ENCODE measurements at regions not wholly inside any gene's neighbourhood (a gene's known extent, or its start where the extent isn't known, plus 50 kb on each side); places are given as distances from the start of the nearest gene placed in this dataset.

- ChIA-PET CTCF (interaction anchor here (1.1 kb wide), 1 partner anchor 53 kb away, joined by 3 read pairs; no protein-coding TSS in a partner anchor), POLR2A (no interaction called here)
- DNase-seq: no peak
- intact Hi-C loops (cut with micrococcal nuclease): no loop called here
- no peak overlapping the region for H3K27ac ChIP-seq (ENCODE audit: low read length in 2 of 2)
- Mint-ChIP-seq H3K4me3 (no peak overlapping the region), H3K9me3 (ENCODE audit: insufficient read depth) (no peaks in the 10 kb centered on the region), H3K27ac (no peak overlapping the region), H3K4me1 (peaks cover 5% of the 10 kb centered on the region), H3K27me3 (peaks cover 24% of the 10 kb centered on the region)
- H3K9me3 ChIP-seq (ENCODE audit: control extremely low read depth in 1 of 3, control insufficient read depth in 2 of 3, insufficient read depth in 1 of 3, low read length in 2 of 3): no peaks in the 10 kb centered on the region
- peaks cover 0 to 5% (median 0%) of the 10 kb centered on the region in 4 experiments for H3K27me3 ChIP-seq (replicated peaks in 1 of 4; ENCODE audit: control extremely low read depth in 1 of 4, control insufficient read depth in 3 of 4, insufficient read depth in 4 of 4, low read length in 3 of 4)
- H3K36me3 ChIP-seq (replicated peaks in 1 of 2; ENCODE audit: control extremely low read depth in 1 of 2, control insufficient read depth in 1 of 2, extremely low read depth in 1 of 2, insufficient read depth in 2 of 2, low read length in 1 of 2): no peaks in the 10 kb centered on the region
- TF ChIP-seq EZH2 (IDR thresholded peaks at IDR 0.05; ENCODE audit: borderline replicate concordance, insufficient read depth, low read depth, low read length, poor library complexity, severe bottlenecking): no peak
- TF ChIP-seq, protein P1, sequence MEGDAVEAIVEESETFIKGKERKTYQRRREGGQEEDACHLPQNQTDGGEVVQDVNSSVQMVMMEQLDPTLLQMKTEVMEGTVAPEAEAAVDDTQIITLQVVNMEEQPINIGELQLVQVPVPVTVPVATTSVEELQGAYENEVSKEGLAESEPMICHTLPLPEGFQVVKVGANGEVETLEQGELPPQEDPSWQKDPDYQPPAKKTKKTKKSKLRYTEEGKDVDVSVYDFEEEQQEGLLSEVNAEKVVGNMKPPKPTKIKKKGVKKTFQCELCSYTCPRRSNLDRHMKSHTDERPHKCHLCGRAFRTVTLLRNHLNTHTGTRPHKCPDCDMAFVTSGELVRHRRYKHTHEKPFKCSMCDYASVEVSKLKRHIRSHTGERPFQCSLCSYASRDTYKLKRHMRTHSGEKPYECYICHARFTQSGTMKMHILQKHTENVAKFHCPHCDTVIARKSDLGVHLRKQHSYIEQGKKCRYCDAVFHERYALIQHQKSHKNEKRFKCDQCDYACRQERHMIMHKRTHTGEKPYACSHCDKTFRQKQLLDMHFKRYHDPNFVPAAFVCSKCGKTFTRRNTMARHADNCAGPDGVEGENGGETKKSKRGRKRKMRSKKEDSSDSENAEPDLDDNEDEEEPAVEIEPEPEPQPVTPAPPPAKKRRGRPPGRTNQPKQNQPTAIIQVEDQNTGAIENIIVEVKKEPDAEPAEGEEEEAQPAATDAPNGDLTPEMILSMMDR (IDR thresholded peaks at IDR 0.05): no peak
- H3K79me2 ChIP-seq (ENCODE audit: control insufficient read depth, insufficient read depth, low read length): no peaks in the 10 kb centered on the region
- no peak overlapping the region for H3K4me2 ChIP-seq (replicated peaks; ENCODE audit: low read depth, low read length, poor library complexity, severe bottlenecking)
- no peak overlapping the region for H3K4me3 ChIP-seq (ENCODE audit: control extremely low read depth in 1 of 5, extremely low read depth in 1 of 5, insufficient read depth in 1 of 5, low read depth in 2 of 5, low read length in 4 of 5)
- H2AFZ ChIP-seq (ENCODE audit: insufficient read depth, low read depth, low read length, poor library complexity, severe bottlenecking): no peak overlapping the region
- H4K20me1 ChIP-seq (ENCODE audit: control insufficient read depth, insufficient read depth, low read length, poor library complexity, severe bottlenecking): no peaks in the 10 kb centered on the region
- H3K9ac ChIP-seq (ENCODE audit: low read length): no peak overlapping the region
- ATAC-seq (ENCODE audit: low read depth): no peak
- 25% methylated on average over 5 of the region's 6 CpGs for WGBS (ENCODE audit: insufficient coverage)
- peaks cover 4 to 5% of the 10 kb centered on the region in 2 donors for H3K4me1 ChIP-seq (ENCODE audit: control insufficient read depth in 2 of 2, insufficient read depth in 2 of 2, low read length in 2 of 2)
Measured at GRCh38 chr1:234544087-234544579, 65.2 kb upstream of the TARBP1 start.

DNA sequence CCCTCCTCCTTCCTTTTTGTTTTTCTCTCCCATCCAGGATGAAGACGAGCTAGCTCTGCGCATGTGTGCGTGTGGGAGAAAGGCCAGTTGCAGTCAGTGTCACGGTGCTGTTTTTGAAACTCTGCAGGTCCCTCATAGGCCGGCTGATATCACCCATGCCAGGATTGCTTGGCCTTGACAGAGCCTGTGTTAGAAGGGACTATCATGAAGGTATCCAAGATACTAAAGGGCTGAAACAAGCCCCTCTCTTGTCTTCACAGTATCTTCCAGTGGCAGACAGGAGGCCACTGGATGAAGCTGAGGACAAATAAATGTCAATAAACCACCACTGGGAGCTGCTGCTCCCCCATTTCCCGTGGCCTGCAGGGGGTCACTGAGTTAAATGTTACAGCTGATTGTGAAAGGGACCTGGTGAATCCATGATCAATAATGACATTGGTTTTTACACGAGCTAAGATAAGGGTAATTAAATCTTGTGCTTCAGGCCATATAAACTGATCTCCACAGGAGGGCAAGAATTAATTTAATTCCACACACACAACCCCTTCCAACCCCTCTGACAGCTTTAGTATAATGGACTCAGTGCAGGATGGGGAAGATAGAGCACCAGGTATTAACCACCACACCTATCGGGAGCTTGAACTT, 64.6 kb upstream of the TARBP1 start:
- H3K27ac Mint-ChIP-seq: no peak overlapping the region
- H3K9ac ChIP-seq (ENCODE audit: low read length): no peak overlapping the region
- ATAC-seq (ENCODE audit: low read depth): no peak

More for the DNA sequence above, 64.6 kb upstream of the TARBP1 start:
- H3K4me3 Mint-ChIP-seq: no peak overlapping the region
- H3K4me1 Mint-ChIP-seq: peaks cover 9% of the 10 kb centered on the region
- Histone ChIP-seq H3K27me3 (replicated peaks in 1 of 4; ENCODE audit: control extremely low read depth in 1 of 4, control insufficient read depth in 3 of 4, insufficient read depth in 4 of 4, low read length in 3 of 4) (peaks cover 0 to 5% (median 0%) of the 10 kb centered on the region in 4 experiments), H3K4me1 (ENCODE audit: control insufficient read depth in 2 of 2, insufficient read depth in 2 of 2, low read length in 2 of 2) (peaks cover 8 to 10% of the 10 kb centered on the region in 2 donors), H3K27ac (ENCODE audit: low read length in 2 of 2) (no peak overlapping the region), H3K4me3 (ENCODE audit: control extremely low read depth in 1 of 5, extremely low read depth in 1 of 5, insufficient read depth in 1 of 5, low read depth in 2 of 5, low read length in 4 of 5) (no peak overlapping the region), H3K4me2 (replicated peaks; ENCODE audit: low read depth, low read length, poor library complexity, severe bottlenecking) (no peak overlapping the region), H4K20me1 (ENCODE audit: control insufficient read depth, insufficient read depth, low read length, poor library complexity, severe bottlenecking) (no peaks in the 10 kb centered on the region), H3K79me2 (ENCODE audit: control insufficient read depth, insufficient read depth, low read length) (no peaks in the 10 kb centered on the region), H3K36me3 (replicated peaks in 1 of 2; ENCODE audit: control extremely low read depth in 1 of 2, control insufficient read depth in 1 of 2, extremely low read depth in 1 of 2, insufficient read depth in 2 of 2, low read length in 1 of 2) (no peaks in the 10 kb centered on the region), H2AFZ (ENCODE audit: insufficient read depth, low read depth, low read length, poor library complexity, severe bottlenecking) (no peak overlapping the region), H3K9me3 (ENCODE audit: control extremely low read depth in 1 of 3, control insufficient read depth in 2 of 3, insufficient read depth in 1 of 3, low read length in 2 of 3) (no peaks in the 10 kb centered on the region)
- ChIA-PET CTCF (interaction anchor here (1.1 kb wide), 1 partner anchor 54 kb away, joined by 3 read pairs; no protein-coding TSS in a partner anchor), POLR2A (no interaction called here)
- intact Hi-C loops (cut with micrococcal nuclease): no loop called here
- no peaks in the 10 kb centered on the region for H3K9me3 Mint-ChIP-seq (ENCODE audit: insufficient read depth)
- WGBS (ENCODE audit: insufficient coverage): 100% methylated on average over 5 of the region's 8 CpGs
- peaks cover 24% of the 10 kb centered on the region for H3K27me3 Mint-ChIP-seq
- DNase-seq: no peak
- no peak for TF ChIP-seq EZH2 (IDR thresholded peaks at IDR 0.05; ENCODE audit: borderline replicate concordance, insufficient read depth, low read depth, low read length, poor library complexity, severe bottlenecking)
- TF ChIP-seq, protein P1 (IDR thresholded peaks at IDR 0.05): no peak
